ENCODE measurements at regions not wholly inside any gene's neighbourhood (a gene's known extent, or its start where the extent isn't known, plus 50 kb on each side); places are given as distances from the start of the nearest gene placed in this dataset.

- intact Hi-C loops (cut with DNase I; ENCODE audit: low total_unique reads) = loop anchor here (5.0 kb wide), 1 partner anchor 787 kb away; no protein-coding TSS in a partner anchor
- 83% methylated on average over 1 of the region's 1 CpG; no CpG with 5 or more reads in 1 of the 2 donors for WGBS, 2 donors (ENCODE audit: low coverage in 1 of 2)
- Histone ChIP-seq H3K36me3 (no peaks in the 10 kb centered on the region), H3K4me3 (no peak overlapping the region), H3K27me3 (no peaks in the 10 kb centered on the region), H3K27ac (no peak overlapping the region), H3K4me1 (no peaks in the 10 kb centered on the region), H3K9me3 (no peaks in the 10 kb centered on the region)
- no peak for DNase-seq
- TF ChIP-seq POLR2AphosphoS5 (IDR thresholded peaks at IDR 0.05) = no peak
- TF ChIP-seq POLR2A (IDR thresholded peaks at IDR 0.05) = no peak
- no peak for TF ChIP-seq CTCF (IDR thresholded peaks at IDR 0.05)
- TF ChIP-seq EP300 (IDR thresholded peaks at IDR 0.05; ENCODE audit: low read depth) = no peak
- in situ Hi-C loops (cut with MboI; ENCODE audit: low pct_ligation_motif_present in 1 of 4, low pct_unique_long_range_greater_than_20kb in 1 of 4, low sequenced_read_pairs in 3 of 4) = no loop called here
Observed at GRCh38 chr7:40959955-40960354, 742.9 kb downstream of the INHBA start.

GRCh38 chr7:40948239-40948638 lies 754.7 kb downstream of the INHBA start:
- Histone ChIP-seq H3K9me3 (peaks cover 3 to 19% of the 10 kb centered on the region in 2 donors), H3K27me3 (no peaks in the 10 kb centered on the region), H3K4me3 (no peak overlapping the region), H3K27ac (no peak overlapping the region), H3K36me3 (no peaks in the 10 kb centered on the region), H3K4me1 (no peaks in the 10 kb centered on the region)
- TF ChIP-seq POLR2AphosphoS5 (IDR thresholded peaks at IDR 0.05) (no peak), POLR2A (IDR thresholded peaks at IDR 0.05) (no peak), EP300 (IDR thresholded peaks at IDR 0.05; ENCODE audit: low read depth) (no peak), CTCF (IDR thresholded peaks at IDR 0.05) (no peak)
- intact Hi-C loops (cut with DNase I; ENCODE audit: low total_unique reads) = no loop called here
- in situ Hi-C loops (cut with MboI; ENCODE audit: low pct_ligation_motif_present in 1 of 4, low pct_unique_long_range_greater_than_20kb in 1 of 4, low sequenced_read_pairs in 3 of 4) = no loop called here
- 90 to 94% methylated on average over 3 to 5 of the region's 5 CpGs for WGBS, 2 donors (ENCODE audit: low coverage in 1 of 2)
- DNase-seq = no peak

GRCh38 chr7:40947566-40947965 lies 755.3 kb downstream of the INHBA start:
- intact Hi-C loops (cut with DNase I; ENCODE audit: low total_unique reads) = no loop called here
- H3K27me3 ChIP-seq = no peaks in the 10 kb centered on the region
- no peaks in the 10 kb centered on the region for H3K36me3 ChIP-seq
- no peak overlapping the region for H3K4me3 ChIP-seq
- in situ Hi-C loops (cut with MboI; ENCODE audit: low pct_ligation_motif_present in 1 of 4, low pct_unique_long_range_greater_than_20kb in 1 of 4, low sequenced_read_pairs in 3 of 4) = no loop called here
- H3K27ac ChIP-seq = no peak overlapping the region
- no peak for DNase-seq
- TF ChIP-seq POLR2AphosphoS5 (IDR thresholded peaks at IDR 0.05) (no peak), POLR2A (IDR thresholded peaks at IDR 0.05) (no peak), EP300 (IDR thresholded peaks at IDR 0.05; ENCODE audit: low read depth) (no peak), CTCF (IDR thresholded peaks at IDR 0.05) (no peak)
- no peaks in the 10 kb centered on the region for H3K4me1 ChIP-seq
- peaks cover 3 to 19% of the 10 kb centered on the region in 2 donors for H3K9me3 ChIP-seq

- WGBS, 2 donors (ENCODE audit: low coverage in 1 of 2) = 80 to 82% methylated on average over 1 of the region's 1 CpG
- intact Hi-C loops (cut with DNase I; ENCODE audit: low total_unique reads) (no loop called here), in situ Hi-C loops (cut with MboI; ENCODE audit: low pct_ligation_motif_present in 1 of 4, low pct_unique_long_range_greater_than_20kb in 1 of 4, low sequenced_read_pairs in 3 of 4) (no loop called here)
Observed at GRCh38 chr7:40946549-40946948, 756.3 kb downstream of the INHBA start.

More at GRCh38 chr7:40946549-40946948, 756.3 kb downstream of the INHBA start:
- no peaks in the 10 kb centered on the region for H3K4me1 ChIP-seq
- H3K27me3 ChIP-seq = no peaks in the 10 kb centered on the region
- no peak overlapping the region for H3K27ac ChIP-seq
- no peaks in the 10 kb centered on the region for H3K36me3 ChIP-seq
- H3K9me3 ChIP-seq = peaks cover 3 to 19% of the 10 kb centered on the region in 2 donors
- DNase-seq = no peak
- H3K4me3 ChIP-seq = no peak overlapping the region
- no peak for TF ChIP-seq POLR2AphosphoS5 (IDR thresholded peaks at IDR 0.05)
- no peak for TF ChIP-seq EP300 (IDR thresholded peaks at IDR 0.05; ENCODE audit: low read depth)
- TF ChIP-seq POLR2A (IDR thresholded peaks at IDR 0.05) = no peak
- no peak for TF ChIP-seq CTCF (IDR thresholded peaks at IDR 0.05)
